ENCODE measurements at regions not wholly inside any gene's neighbourhood (a gene's known extent, or its start where the extent isn't known, plus 50 kb on each side); places are given as distances from the start of the nearest gene placed in this dataset.

DNA sequence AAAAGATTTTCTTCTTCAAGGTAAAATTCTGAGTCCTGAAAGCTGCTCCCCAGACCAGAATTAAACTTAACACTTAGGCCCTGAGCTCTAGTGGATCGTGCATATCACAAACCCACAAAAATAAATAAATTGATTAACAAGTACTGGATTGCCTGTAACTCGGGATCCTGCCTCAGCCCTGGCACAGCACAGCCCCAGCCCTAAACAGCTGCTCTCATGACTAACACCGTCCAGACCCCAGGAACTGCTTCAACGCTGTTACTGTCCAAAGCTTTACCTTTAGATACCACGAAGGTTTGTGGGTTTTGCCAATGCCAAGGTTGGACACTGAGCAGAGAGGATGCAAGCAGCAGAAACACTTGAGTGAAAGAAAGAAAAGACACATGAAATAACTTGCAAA lies 172.5 kb downstream of the COPRS start:
- WGBS, 5 donors = 56 to 67% (median 63%) methylated on average over 5 of the region's 5 CpGs
- no peaks in the 10 kb centered on the region for H3K9me3 ChIP-seq
- no peak for DNase-seq
- H3K36me3 ChIP-seq = no peaks in the 10 kb centered on the region
- peaks cover 0 to 7% (median 0%) of the 10 kb centered on the region in 4 donors for H3K4me1 ChIP-seq
- no peak overlapping the region for H3K27ac ChIP-seq
- no peak overlapping the region for H3K4me3 ChIP-seq
- no peaks in the 10 kb centered on the region for H3K27me3 ChIP-seq
- TF ChIP-seq, protein P1, sequence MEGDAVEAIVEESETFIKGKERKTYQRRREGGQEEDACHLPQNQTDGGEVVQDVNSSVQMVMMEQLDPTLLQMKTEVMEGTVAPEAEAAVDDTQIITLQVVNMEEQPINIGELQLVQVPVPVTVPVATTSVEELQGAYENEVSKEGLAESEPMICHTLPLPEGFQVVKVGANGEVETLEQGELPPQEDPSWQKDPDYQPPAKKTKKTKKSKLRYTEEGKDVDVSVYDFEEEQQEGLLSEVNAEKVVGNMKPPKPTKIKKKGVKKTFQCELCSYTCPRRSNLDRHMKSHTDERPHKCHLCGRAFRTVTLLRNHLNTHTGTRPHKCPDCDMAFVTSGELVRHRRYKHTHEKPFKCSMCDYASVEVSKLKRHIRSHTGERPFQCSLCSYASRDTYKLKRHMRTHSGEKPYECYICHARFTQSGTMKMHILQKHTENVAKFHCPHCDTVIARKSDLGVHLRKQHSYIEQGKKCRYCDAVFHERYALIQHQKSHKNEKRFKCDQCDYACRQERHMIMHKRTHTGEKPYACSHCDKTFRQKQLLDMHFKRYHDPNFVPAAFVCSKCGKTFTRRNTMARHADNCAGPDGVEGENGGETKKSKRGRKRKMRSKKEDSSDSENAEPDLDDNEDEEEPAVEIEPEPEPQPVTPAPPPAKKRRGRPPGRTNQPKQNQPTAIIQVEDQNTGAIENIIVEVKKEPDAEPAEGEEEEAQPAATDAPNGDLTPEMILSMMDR (IDR thresholded peaks at IDR 0.05) = no peak
- no peak for TF ChIP-seq EP300 (IDR thresholded peaks at IDR 0.05)
- TF ChIP-seq POLR2AphosphoS5 (IDR thresholded peaks at IDR 0.05) = no peak
- TF ChIP-seq POLR2A (IDR thresholded peaks at IDR 0.05) = no peak
- intact Hi-C loops (cut with DNase I; ENCODE audit: low total_unique reads) = no loop called here

DNA sequence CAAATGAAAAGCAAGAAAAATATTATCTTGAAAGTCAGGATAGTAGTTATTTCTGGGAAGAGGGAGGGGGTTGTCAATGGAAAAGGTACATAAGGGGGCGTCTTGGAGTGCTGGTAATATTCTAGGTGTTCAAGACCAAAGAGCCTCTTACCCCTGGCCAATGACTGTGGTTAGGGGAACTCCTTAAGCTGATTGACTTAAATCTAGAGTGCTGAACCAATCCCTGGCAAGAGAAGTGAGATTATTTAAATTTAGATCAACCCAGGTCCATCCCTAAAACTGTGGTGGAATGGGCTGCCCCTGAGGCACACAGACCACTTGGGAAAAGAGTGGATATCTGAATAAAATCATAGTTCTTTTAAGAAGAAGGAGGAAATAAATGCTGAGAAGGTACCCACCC lies 174.1 kb downstream of the COPRS start:
- Histone ChIP-seq H3K27ac (no peak overlapping the region), H3K9me3 (no peaks in the 10 kb centered on the region), H3K27me3 (no peaks in the 10 kb centered on the region), H3K4me1 (no peaks in the 10 kb centered on the region), H3K36me3 (no peaks in the 10 kb centered on the region), H3K4me3 (no peak overlapping the region)
- intact Hi-C loops (cut with DNase I; ENCODE audit: low total_unique reads) = no loop called here
- DNase-seq = no peak
- TF ChIP-seq POLR2A (IDR thresholded peaks at IDR 0.05) (no peak), POLR2AphosphoS5 (IDR thresholded peaks at IDR 0.05) (no peak), EP300 (IDR thresholded peaks at IDR 0.05) (no peak)
- TF ChIP-seq, protein P1 (IDR thresholded peaks at IDR 0.05) = no peak
- WGBS, 5 donors = 0% methylated on average over 1 of the region's 1 CpG

DNA sequence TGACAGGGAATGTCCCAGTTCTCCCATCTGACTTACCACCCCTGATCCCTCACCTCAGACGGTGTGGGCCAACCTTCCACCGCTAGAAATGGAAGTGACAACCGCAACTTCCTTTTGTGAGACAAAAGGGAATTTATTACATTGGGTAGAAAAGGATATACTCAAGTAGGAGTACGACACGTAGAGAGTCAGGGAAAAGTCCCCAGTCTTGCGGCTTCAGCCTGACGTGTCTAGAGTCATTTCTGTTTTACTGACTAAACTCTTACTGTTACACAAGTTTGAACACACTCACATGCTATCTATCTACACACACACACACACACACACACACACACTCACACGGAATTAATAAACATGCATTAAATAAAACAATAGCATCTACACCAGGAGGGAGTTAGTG lies 178.9 kb downstream of the COPRS start:
- H3K27me3 ChIP-seq = no peaks in the 10 kb centered on the region
- no peak for TF ChIP-seq POLR2A (IDR thresholded peaks at IDR 0.05)
- no peak for TF ChIP-seq POLR2AphosphoS5 (IDR thresholded peaks at IDR 0.05)
- TF ChIP-seq, protein P1 (IDR thresholded peaks at IDR 0.05) = no peak
- no peak for TF ChIP-seq EP300 (IDR thresholded peaks at IDR 0.05)
- DNase-seq = no peak
- H3K9me3 ChIP-seq = no peaks in the 10 kb centered on the region
- WGBS, 5 donors = 66 to 75% (median 68%) methylated on average over 8 of the region's 8 CpGs
- intact Hi-C loops (cut with DNase I; ENCODE audit: low total_unique reads) = no loop called here
- H3K4me1 ChIP-seq = no peaks in the 10 kb centered on the region
- H3K27ac ChIP-seq = no peak overlapping the region
- no peak overlapping the region for H3K4me3 ChIP-seq
- H3K36me3 ChIP-seq = no peaks in the 10 kb centered on the region

DNA sequence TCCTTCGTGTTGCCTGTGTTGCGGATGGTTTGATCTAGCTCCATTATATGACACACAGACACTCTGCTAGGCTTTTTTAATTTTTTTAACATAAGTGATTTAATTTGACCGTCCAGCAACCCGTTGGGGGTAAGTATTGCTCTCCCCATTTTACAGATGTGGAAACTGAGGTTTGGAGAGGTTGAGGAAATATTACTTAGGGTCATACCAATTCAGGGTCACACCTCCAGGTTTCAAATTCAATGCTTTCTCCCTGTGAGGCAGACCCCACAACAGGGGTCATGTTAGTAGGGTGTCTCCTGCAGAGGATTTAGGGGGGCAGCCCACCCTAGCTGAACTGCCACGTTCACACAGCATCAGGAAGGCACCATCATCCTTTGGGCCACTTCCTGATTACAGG lies 179.4 kb downstream of the COPRS start:
- intact Hi-C loops (cut with DNase I; ENCODE audit: low total_unique reads) = no loop called here
- H3K4me1 ChIP-seq = no peaks in the 10 kb centered on the region
- 83 to 92% (median 89%) methylated on average over 5 of the region's 5 CpGs for WGBS, 5 donors
- DNase-seq = no peak
- H3K27me3 ChIP-seq = no peaks in the 10 kb centered on the region
- no peaks in the 10 kb centered on the region for H3K36me3 ChIP-seq
- H3K4me3 ChIP-seq = no peak overlapping the region
- no peaks in the 10 kb centered on the region for H3K9me3 ChIP-seq
- no peak overlapping the region for H3K27ac ChIP-seq
- no peak for TF ChIP-seq POLR2AphosphoS5 (IDR thresholded peaks at IDR 0.05)
- no peak for TF ChIP-seq EP300 (IDR thresholded peaks at IDR 0.05)
- TF ChIP-seq, protein P1 (IDR thresholded peaks at IDR 0.05) = no peak
- no peak for TF ChIP-seq POLR2A (IDR thresholded peaks at IDR 0.05)

Data from stomach (tissue), 8 donors.